Body of pancreas (tissue), 4 donors: ENCODE measurements at regions not wholly inside any gene's neighbourhood (a gene's known extent, or its start where the extent isn't known, plus 50 kb on each side); places are given as distances from the start of the nearest gene placed in this dataset.

Experiments used
- POLR2A ChIP-seq, 3 donors: fragments of 450-650 bp; IDR thresholded peaks; one replicate each; pipeline ENCODE4 v1.6.1; 2016; ENCODE audit warnings: antibody characterized with exemption in 3 of 3, mild to moderate bottlenecking in 2 of 3
- TF ChIP-seq, protein P1 (sequence below), 7 experiments: fragments of 450-650 bp in 4 of 7; fragments of 200-600 bp in 3 of 7; sonication (generic) in 3 of 7; IDR thresholded peaks; one replicate each; pipeline ENCODE4 v1.5.1; 2016 to 2019; ENCODE audit warnings: antibody characterized with exemption in 7 of 7

DNA sequence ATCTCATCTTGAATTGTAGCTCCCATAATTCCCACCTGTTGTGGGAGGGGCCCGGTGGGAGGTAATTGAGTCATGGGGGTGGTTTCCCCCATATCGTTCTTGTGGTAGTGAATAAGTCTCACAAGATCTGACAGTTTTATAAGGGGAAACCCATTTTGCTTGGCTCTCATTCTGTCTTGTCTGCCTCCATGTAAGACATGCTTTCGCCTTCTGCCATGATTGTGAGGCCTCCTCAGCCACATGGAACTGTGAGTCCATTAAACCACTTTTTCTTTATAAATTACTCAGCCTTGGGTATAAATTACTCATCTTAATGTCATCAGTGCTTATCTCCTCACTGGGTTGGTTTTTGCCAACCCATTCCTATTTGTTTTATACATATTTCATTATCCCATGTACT, 142.0 kb upstream of the GMDS start:
- no peak for TF ChIP-seq POLR2A (IDR thresholded peaks at IDR 0.05)
- TF ChIP-seq, protein P1, sequence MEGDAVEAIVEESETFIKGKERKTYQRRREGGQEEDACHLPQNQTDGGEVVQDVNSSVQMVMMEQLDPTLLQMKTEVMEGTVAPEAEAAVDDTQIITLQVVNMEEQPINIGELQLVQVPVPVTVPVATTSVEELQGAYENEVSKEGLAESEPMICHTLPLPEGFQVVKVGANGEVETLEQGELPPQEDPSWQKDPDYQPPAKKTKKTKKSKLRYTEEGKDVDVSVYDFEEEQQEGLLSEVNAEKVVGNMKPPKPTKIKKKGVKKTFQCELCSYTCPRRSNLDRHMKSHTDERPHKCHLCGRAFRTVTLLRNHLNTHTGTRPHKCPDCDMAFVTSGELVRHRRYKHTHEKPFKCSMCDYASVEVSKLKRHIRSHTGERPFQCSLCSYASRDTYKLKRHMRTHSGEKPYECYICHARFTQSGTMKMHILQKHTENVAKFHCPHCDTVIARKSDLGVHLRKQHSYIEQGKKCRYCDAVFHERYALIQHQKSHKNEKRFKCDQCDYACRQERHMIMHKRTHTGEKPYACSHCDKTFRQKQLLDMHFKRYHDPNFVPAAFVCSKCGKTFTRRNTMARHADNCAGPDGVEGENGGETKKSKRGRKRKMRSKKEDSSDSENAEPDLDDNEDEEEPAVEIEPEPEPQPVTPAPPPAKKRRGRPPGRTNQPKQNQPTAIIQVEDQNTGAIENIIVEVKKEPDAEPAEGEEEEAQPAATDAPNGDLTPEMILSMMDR (IDR thresholded peaks at IDR 0.05): no peak
